ENCODE measurements at regions not wholly inside any gene's neighbourhood (a gene's known extent, or its start where the extent isn't known, plus 50 kb on each side); places are given as distances from the start of the nearest gene placed in this dataset.

- no peak for DNase-seq
Measured at GRCh38 chr16:49022351-49022963, 259.2 kb downstream of the CBLN1 start.

GRCh38 chr16:49021136-49021535 lies 260.5 kb downstream of the CBLN1 start:
- DNase-seq: no peak

GRCh38 chr16:49020436-49020835 lies 261.2 kb downstream of the CBLN1 start:
- no peak for DNase-seq

- no peak for DNase-seq
Measured at GRCh38 chr16:49019831-49020230, 261.8 kb downstream of the CBLN1 start.

GRCh38 chr16:49019081-49019633 lies 262.5 kb downstream of the CBLN1 start:
- no peak for DNase-seq

GRCh38 chr16:49018259-49018931 lies 263.2 kb downstream of the CBLN1 start:
- no peak for DNase-seq

- no peak for DNase-seq
Measured at GRCh38 chr16:49017501-49017900, 264.1 kb downstream of the CBLN1 start.

- no peak for DNase-seq
Measured at GRCh38 chr16:49016461-49016860, 265.2 kb downstream of the CBLN1 start.

GRCh38 chr16:49015225-49015592 lies 266.4 kb downstream of the CBLN1 start:
- no peak for DNase-seq

GRCh38 chr16:49014277-49015224 lies 267.1 kb downstream of the CBLN1 start:
- DNase-seq: no peak

- no peak for DNase-seq
Measured at GRCh38 chr16:49013727-49014080, 267.9 kb downstream of the CBLN1 start.

GRCh38 chr16:49012961-49013726 lies 268.5 kb downstream of the CBLN1 start:
- no peak for DNase-seq

- no peak for DNase-seq
Measured at GRCh38 chr16:49011901-49012300, 269.7 kb downstream of the CBLN1 start.

- DNase-seq: no peak
Measured at GRCh38 chr16:49010879-49011278, 270.8 kb downstream of the CBLN1 start.

GRCh38 chr16:49010396-49010795 lies 271.2 kb downstream of the CBLN1 start:
- DNase-seq: no peak

- no peak for DNase-seq
Measured at GRCh38 chr16:49009204-49009603, 272.4 kb downstream of the CBLN1 start.

GRCh38 chr16:49003992-49004391 lies 277.6 kb downstream of the CBLN1 start:
- DNase-seq: no peak

- no peak for DNase-seq
Measured at GRCh38 chr16:49003022-49003421, 278.6 kb downstream of the CBLN1 start.

GRCh38 chr16:49000594-49000993 lies 281.0 kb downstream of the CBLN1 start:
- no peak for DNase-seq

- DNase-seq: no peak
Measured at GRCh38 chr16:48999508-48999907, 282.1 kb downstream of the CBLN1 start.

- no peak for DNase-seq
Measured at GRCh38 chr16:48999044-48999443, 282.6 kb downstream of the CBLN1 start.

GRCh38 chr16:48997946-48998345 lies 283.7 kb downstream of the CBLN1 start:
- no peak for DNase-seq
